Suprapubic skin (tissue), 4 donors: ENCODE measurements at regions not wholly inside any gene's neighbourhood (a gene's known extent, or its start where the extent isn't known, plus 50 kb on each side); places are given as distances from the start of the nearest gene placed in this dataset.

Experiments used
- DNase-seq, 2 donors: peaks; one replicate each; pipeline ENCODE4 v3.0.0-alpha.2; 2019; ENCODE audit warnings: low spot score in 2 of 2
- H3K27ac ChIP-seq: fragments of 200-600 bp; sonication (generic); one replicate; pipeline ENCODE4 v1.5.1; 2019
- H3K27me3 ChIP-seq: fragments of 200-600 bp; sonication (generic); one replicate; pipeline ENCODE4 v1.5.1; 2019
- H3K36me3 ChIP-seq: fragments of 200-600 bp; sonication (generic); one replicate; pipeline ENCODE4 v1.5.1; 2019
- H3K4me1 ChIP-seq: fragments of 200-600 bp; sonication (generic); one replicate; pipeline ENCODE4 v1.5.1; 2019
- H3K4me3 ChIP-seq: fragments of 200-600 bp; sonication (generic); one replicate; pipeline ENCODE4 v1.5.1; 2019; ENCODE audit warnings: mild to moderate bottlenecking
- H3K9me3 ChIP-seq: fragments of 200-600 bp; sonication (generic); one replicate; pipeline ENCODE4 v1.5.1; 2019
- EP300 ChIP-seq: sonication (generic); formaldehyde crosslinking; IDR thresholded peaks from one replicate; pipeline ENCODE4 v1.6.1; 2017; ENCODE audit warnings: antibody characterized with exemption
- POLR2A ChIP-seq, 2 donors: fragments of 450-650 bp; IDR thresholded peaks; one replicate each; pipeline ENCODE4 v1.6.1; 2017; ENCODE audit warnings: antibody characterized with exemption in 2 of 2, mild to moderate bottlenecking in 2 of 2, moderate library complexity in 2 of 2
- POLR2AphosphoS5 ChIP-seq, 3 donors: sonication (generic); formaldehyde crosslinking; IDR thresholded peaks; one replicate each; pipeline ENCODE4 v1.6.1; 2017; ENCODE audit warnings: antibody characterized with exemption in 3 of 3
- whole genome bisulfite sequencing: methylation state at CpG from one replicate; pipeline ENCODE4 v1.1.5; 2018; 5-methylcytosine and 5-hydroxymethylcytosine counted together
- TF ChIP-seq, protein P1 (sequence below), 2 donors: fragments of 200-600 bp in 1 of 2; fragments of 450-650 bp in 1 of 2; sonication (generic) in 1 of 2; IDR thresholded peaks; one replicate each; pipeline ENCODE4 v1.5.1; 2016 to 2019; ENCODE audit warnings: antibody characterized with exemption in 2 of 2, mild to moderate bottlenecking in 1 of 2, moderate library complexity in 1 of 2

GRCh38 chr14:40213701-40214100, 781.5 kb upstream of the FBXO33 start:
- H3K27ac ChIP-seq, result no peak overlapping the region
- no peaks in the 10 kb centered on the region for H3K27me3 ChIP-seq
- H3K4me3 ChIP-seq, result no peak overlapping the region
- H3K4me1 ChIP-seq, result no peaks in the 10 kb centered on the region
- peaks cover 6% of the 10 kb centered on the region for H3K9me3 ChIP-seq
- no peaks in the 10 kb centered on the region for H3K36me3 ChIP-seq
- TF ChIP-seq POLR2AphosphoS5 (IDR thresholded peaks at IDR 0.05) (no peak), POLR2A (IDR thresholded peaks at IDR 0.05) (no peak), EP300 (no peak)
- TF ChIP-seq, protein P1, sequence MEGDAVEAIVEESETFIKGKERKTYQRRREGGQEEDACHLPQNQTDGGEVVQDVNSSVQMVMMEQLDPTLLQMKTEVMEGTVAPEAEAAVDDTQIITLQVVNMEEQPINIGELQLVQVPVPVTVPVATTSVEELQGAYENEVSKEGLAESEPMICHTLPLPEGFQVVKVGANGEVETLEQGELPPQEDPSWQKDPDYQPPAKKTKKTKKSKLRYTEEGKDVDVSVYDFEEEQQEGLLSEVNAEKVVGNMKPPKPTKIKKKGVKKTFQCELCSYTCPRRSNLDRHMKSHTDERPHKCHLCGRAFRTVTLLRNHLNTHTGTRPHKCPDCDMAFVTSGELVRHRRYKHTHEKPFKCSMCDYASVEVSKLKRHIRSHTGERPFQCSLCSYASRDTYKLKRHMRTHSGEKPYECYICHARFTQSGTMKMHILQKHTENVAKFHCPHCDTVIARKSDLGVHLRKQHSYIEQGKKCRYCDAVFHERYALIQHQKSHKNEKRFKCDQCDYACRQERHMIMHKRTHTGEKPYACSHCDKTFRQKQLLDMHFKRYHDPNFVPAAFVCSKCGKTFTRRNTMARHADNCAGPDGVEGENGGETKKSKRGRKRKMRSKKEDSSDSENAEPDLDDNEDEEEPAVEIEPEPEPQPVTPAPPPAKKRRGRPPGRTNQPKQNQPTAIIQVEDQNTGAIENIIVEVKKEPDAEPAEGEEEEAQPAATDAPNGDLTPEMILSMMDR (IDR thresholded peaks at IDR 0.05), result no peak
- DNase-seq, result no peak

- H3K9me3 ChIP-seq, result peaks cover 10% of the 10 kb centered on the region
- 90% methylated on average over 9 of the region's 11 CpGs for WGBS
- no peaks in the 10 kb centered on the region for H3K27me3 ChIP-seq
- TF ChIP-seq, protein P1 (IDR thresholded peaks at IDR 0.05), result no peak
- no peak for TF ChIP-seq EP300
- no peak for TF ChIP-seq POLR2A (IDR thresholded peaks at IDR 0.05)
- H3K4me1 ChIP-seq, result no peaks in the 10 kb centered on the region
- H3K36me3 ChIP-seq, result no peaks in the 10 kb centered on the region
- H3K27ac ChIP-seq, result no peak overlapping the region
- DNase-seq, result no peak
- H3K4me3 ChIP-seq, result no peak overlapping the region
These were observed 772.4 kb upstream of the FBXO33 start for GRCh38 chr14:40204441-40205175.

DNA sequence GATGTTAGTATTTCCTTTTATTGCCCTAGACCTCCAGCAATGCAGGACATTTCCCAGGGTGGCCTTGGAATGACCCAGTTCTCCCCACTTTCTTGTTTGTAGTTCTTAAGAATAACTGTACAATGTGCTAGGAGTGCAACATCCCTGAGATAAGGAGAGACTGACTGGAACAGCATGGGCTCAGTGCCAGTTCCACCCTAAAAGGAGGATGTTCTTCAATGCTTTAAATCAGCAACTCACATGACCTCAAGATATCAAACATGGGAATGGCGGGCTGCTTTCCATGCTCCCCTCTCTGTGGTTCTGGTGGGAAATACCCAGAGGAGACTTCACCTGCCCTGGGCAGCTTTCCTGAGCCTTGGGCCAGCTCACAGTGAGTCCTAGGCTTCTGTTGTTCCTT, 766.9 kb upstream of the FBXO33 start:
- no peaks in the 10 kb centered on the region for H3K27me3 ChIP-seq
- no peaks in the 10 kb centered on the region for H3K36me3 ChIP-seq
- DNase-seq, result no peak
- H3K27ac ChIP-seq, result no peak overlapping the region
- H3K4me3 ChIP-seq, result no peak overlapping the region
- 93% methylated on average over 1 of the region's 1 CpG for WGBS
- no peaks in the 10 kb centered on the region for H3K4me1 ChIP-seq
- H3K9me3 ChIP-seq, result peaks cover 4% of the 10 kb centered on the region
- no peak for TF ChIP-seq POLR2A (IDR thresholded peaks at IDR 0.05)

GRCh38 chr14:40197344-40197743, 765.1 kb upstream of the FBXO33 start:
- H3K4me1 ChIP-seq, result no peaks in the 10 kb centered on the region
- H3K4me3 ChIP-seq, result no peak overlapping the region
- no peak overlapping the region for H3K27ac ChIP-seq
- peaks cover 4% of the 10 kb centered on the region for H3K9me3 ChIP-seq
- TF ChIP-seq, protein P1 (IDR thresholded peaks at IDR 0.05), result no peak
- TF ChIP-seq EP300 (no peak), POLR2AphosphoS5 (IDR thresholded peaks at IDR 0.05) (no peak), POLR2A (IDR thresholded peaks at IDR 0.05) (no peak)
- no peaks in the 10 kb centered on the region for H3K27me3 ChIP-seq
- DNase-seq, result no peak
- WGBS, result 63% methylated on average over 2 of the region's 2 CpGs
- no peaks in the 10 kb centered on the region for H3K36me3 ChIP-seq

DNA sequence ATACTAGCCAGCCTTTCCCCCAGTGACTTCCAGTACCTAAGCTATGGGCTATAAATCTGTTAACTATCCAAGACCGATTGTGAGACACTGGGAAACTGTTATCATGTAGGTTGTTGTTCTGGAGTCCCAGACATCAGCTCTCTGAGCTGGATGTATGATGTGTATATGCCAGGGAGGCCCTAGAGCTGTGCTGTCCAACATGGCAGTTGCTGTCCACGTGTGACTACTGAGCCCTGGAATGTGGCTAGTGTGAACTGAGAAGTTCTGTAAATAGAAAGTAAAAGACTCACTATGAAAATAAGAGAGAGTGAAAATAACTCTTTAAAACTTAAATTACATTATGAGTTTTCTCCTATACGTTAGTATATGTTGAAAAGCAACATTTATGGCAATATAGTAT, 755.8 kb upstream of the FBXO33 start:
- no peaks in the 10 kb centered on the region for H3K4me1 ChIP-seq
- TF ChIP-seq, protein P1 (IDR thresholded peaks at IDR 0.05), result no peak
- TF ChIP-seq EP300, result no peak
- no peak for TF ChIP-seq POLR2AphosphoS5 (IDR thresholded peaks at IDR 0.05)
- TF ChIP-seq POLR2A (IDR thresholded peaks at IDR 0.05), result no peak
- 65% methylated on average over 3 of the region's 3 CpGs for WGBS
- H3K36me3 ChIP-seq, result no peaks in the 10 kb centered on the region
- DNase-seq, result no peak
- H3K9me3 ChIP-seq, result no peaks in the 10 kb centered on the region
- no peak overlapping the region for H3K27ac ChIP-seq
- no peaks in the 10 kb centered on the region for H3K27me3 ChIP-seq
- H3K4me3 ChIP-seq, result no peak overlapping the region

DNA sequence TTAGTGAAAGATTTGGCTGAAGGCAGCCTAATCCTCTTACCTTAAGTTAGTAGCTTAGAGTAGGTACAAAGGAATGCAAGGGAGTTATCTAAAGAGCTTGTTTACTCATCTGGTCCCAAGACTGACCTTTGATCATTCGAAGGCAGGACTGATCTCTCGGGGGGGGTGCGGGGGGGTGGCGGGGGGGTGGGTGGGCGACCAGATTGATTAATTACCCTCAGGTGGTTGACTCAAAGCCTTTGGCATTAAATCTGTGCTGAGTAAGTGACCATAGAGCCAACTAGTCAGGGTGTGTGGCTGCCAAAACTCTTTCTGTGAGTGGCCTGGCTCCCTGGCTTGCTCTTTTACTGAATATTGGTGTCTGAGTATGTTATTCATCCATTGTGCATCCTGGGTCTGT, 731.9 kb upstream of the FBXO33 start:
- H3K4me3 ChIP-seq, result no peak overlapping the region
- no peaks in the 10 kb centered on the region for H3K4me1 ChIP-seq
- H3K27ac ChIP-seq, result no peak overlapping the region
- H3K9me3 ChIP-seq, result peaks cover 19% of the 10 kb centered on the region
- no peak for TF ChIP-seq POLR2A (IDR thresholded peaks at IDR 0.05)
- no peak for TF ChIP-seq EP300
- H3K36me3 ChIP-seq, result no peaks in the 10 kb centered on the region
- no peaks in the 10 kb centered on the region for H3K27me3 ChIP-seq
- WGBS, result 44% methylated on average over 4 of the region's 5 CpGs
- no peak for DNase-seq
